Astrocyte of the cerebellum (primary cell): ENCODE measurements at regions not wholly inside any gene's neighbourhood (a gene's known extent, or its start where the extent isn't known, plus 50 kb on each side); places are given as distances from the start of the nearest gene placed in this dataset.

Experiments
- DNase-seq: peaks from one replicate; pipeline ENCODE4 v3.0.0-alpha.2; 2011; ENCODE audit warnings: low read depth
- H3K4me3 ChIP-seq: 2 replicates; pipeline ENCODE4 v1.5.1; 2011; ENCODE audit warnings: mild to moderate bottlenecking, low read depth, low read length, moderate library complexity
- in situ Hi-C: cut with HindIII; loops from 2 replicates; pipeline ENCODE4 v1.10.0; 2017; ENCODE audit warnings: low sequenced_read_pairs
- TF ChIP-seq, protein P1 (sequence below): IDR thresholded peaks from 2 replicates; pipeline ENCODE4 v1.5.1; 2012; ENCODE audit warnings: low read length, low read depth, moderate library complexity, mild to moderate bottlenecking; ENCODE audit errors: missing control alignments

DNA sequence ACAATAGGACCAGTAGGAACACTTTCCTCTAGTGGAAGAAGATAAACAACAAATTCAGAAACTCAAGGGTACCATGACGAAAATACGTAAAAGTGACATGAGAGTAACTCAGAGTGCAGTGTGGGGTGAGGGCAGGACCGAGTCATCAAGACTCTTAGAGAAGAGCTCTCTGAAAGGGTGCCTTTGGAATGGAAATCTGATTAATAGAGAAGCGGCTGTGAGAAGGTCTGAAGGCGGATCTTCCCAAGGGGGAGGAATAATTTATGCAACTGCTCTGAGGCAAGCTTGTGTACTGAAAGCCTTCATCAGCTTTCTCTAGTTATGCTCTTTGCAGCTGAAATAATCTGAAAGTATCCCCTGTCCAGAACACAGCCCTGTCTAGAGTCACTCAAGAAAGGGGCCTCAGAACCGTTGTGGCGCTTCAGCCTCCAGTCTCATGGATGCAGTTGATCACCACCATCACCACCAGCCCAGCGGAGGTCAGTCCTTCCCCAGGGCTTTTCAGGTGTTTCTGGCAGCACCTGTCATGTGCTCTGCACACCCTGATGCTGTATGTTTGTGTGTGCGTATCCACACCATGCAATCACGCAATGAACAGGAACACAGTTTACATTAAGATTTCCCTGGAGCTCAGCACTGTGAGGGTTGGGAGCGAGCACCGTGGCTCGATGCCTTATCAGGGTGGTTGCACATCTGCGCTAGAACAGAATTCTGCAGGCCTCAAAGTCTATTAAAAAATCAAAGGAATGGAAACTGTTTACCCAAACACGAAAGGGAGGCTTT lies 396.5 kb downstream of the SMOC2 start:
- in situ Hi-C loops = no loop called here
- TF ChIP-seq, protein P1, sequence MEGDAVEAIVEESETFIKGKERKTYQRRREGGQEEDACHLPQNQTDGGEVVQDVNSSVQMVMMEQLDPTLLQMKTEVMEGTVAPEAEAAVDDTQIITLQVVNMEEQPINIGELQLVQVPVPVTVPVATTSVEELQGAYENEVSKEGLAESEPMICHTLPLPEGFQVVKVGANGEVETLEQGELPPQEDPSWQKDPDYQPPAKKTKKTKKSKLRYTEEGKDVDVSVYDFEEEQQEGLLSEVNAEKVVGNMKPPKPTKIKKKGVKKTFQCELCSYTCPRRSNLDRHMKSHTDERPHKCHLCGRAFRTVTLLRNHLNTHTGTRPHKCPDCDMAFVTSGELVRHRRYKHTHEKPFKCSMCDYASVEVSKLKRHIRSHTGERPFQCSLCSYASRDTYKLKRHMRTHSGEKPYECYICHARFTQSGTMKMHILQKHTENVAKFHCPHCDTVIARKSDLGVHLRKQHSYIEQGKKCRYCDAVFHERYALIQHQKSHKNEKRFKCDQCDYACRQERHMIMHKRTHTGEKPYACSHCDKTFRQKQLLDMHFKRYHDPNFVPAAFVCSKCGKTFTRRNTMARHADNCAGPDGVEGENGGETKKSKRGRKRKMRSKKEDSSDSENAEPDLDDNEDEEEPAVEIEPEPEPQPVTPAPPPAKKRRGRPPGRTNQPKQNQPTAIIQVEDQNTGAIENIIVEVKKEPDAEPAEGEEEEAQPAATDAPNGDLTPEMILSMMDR = no peak
- no peak for DNase-seq
- H3K4me3 ChIP-seq = no peak overlapping the region

DNA sequence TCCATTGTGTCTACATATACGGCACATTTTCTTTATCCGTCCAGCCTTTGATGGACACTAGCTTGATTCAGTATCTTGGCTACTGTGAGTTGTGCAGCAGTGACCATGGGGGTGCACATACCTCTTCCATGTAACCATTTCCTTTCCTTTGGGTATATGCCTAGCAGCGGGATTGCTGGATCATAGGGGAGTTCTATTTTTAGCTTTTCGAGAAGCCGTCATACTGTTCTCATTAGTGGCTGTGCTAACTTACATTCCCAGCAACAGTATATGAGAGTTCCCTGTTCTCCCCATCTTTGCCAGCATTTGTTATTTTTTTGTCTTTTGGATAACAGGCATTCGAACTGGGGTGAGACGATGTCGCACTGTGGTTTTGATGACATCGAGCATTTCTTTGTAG lies 395.0 kb downstream of the SMOC2 start:
- DNase-seq = no peak
- in situ Hi-C loops = no loop called here
- H3K4me3 ChIP-seq = no peak overlapping the region
- TF ChIP-seq, protein P1 = no peak

DNA sequence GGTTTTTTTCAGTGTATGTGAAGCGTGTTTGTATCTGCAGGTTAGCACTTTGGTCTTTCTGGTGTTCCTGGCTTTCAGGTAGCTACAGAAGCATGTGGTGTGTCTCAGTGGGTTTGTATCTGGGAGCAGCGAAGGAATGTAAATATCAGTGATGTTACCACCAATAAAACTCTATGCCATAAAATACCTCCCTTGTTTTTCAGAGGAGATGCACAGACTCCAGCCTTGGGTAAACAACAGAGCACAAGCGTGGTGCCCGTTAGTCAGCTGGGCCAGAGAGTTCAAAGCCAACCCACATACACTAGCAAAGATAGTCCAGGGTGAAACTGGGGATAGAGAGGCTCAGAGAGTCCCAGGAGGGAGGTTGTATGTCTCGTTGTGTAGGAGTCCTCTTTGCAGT lies 393.8 kb downstream of the SMOC2 start:
- no peak for DNase-seq
- no peak overlapping the region for H3K4me3 ChIP-seq
- TF ChIP-seq, protein P1 = no peak
- in situ Hi-C loops = no loop called here

DNA sequence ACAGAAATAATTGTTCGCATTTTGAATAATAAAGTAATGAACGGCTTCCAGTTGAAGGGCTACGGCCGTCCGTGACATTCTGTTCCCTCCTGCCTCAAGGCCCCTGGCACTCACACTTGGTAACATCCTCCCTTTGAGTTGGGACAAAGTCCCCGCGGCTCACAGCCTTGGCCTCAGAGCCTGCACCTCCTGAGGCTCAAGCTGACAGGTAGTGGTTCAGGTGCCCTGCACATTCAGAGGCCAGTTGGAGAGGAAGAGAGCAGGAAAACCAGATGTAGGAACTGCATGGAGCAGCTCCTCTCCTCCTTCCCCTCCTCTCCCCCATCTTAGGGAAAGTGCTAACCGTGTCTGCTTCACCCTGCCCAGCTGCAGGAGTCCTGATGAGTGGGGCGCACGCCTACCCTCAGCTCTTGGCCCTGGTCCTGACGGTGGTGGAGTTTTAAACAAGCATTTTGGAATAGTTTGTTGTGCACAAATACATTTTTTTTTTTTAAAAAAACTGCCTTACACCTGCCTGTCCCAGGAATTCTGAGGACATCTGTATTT lies 393.1 kb downstream of the SMOC2 start:
- no peak overlapping the region for H3K4me3 ChIP-seq
- in situ Hi-C loops = no loop called here
- DNase-seq = no peak
- TF ChIP-seq, protein P1 = no peak

DNA sequence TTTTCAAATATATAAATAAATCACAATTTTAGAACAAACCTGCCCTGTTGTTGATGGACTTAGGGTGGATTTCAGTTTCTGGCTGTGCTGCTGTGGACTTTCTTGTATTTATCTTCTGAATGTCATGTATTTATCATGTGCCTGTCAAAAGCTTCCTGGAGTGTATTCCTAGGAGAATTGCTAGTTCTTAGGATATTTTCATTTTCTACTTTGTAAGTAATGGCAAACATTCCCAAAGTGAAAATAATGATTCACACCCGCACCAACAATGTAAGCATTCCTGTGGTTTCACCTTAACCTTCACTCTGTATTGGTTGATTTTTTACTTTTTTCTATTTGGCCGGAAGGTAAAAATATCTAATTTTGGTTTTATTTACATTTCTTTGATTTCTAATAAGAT lies 387.8 kb downstream of the SMOC2 start:
- TF ChIP-seq, protein P1 = no peak
- no peak overlapping the region for H3K4me3 ChIP-seq
- DNase-seq = peak; percentile 11
- in situ Hi-C loops = no loop called here

DNA sequence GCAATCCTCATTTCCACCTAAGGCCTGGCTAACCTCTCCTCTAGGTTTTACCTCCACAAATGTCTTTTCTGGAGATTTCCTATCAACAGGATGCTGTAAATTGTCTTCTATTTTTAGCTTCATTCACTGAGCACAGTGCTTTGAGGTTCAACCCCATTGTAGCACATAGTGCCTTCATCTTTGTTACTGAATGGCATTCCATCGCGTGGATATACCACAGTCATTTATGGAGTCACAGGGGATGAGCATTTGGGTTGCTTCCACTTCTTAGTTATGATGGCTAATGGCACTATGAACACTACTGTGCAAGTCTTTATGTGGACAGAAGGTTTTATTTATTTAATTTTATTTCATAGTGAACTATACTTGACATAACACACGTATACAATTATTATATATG lies 387.1 kb downstream of the SMOC2 start:
- TF ChIP-seq, protein P1 = no peak
- no peak for DNase-seq
- in situ Hi-C loops = no loop called here
- H3K4me3 ChIP-seq = no peak overlapping the region
